NCI-H1436 (cell line): ENCODE measurements at regions not wholly inside any gene's neighbourhood (a gene's known extent, or its start where the extent isn't known, plus 50 kb on each side); places are given as distances from the start of the nearest gene placed in this dataset.

Experiments
- DNase-seq: peaks from one replicate; lab custom pipeline; 2025; lab: John Stamatoyannopoulos, UW

DNA sequence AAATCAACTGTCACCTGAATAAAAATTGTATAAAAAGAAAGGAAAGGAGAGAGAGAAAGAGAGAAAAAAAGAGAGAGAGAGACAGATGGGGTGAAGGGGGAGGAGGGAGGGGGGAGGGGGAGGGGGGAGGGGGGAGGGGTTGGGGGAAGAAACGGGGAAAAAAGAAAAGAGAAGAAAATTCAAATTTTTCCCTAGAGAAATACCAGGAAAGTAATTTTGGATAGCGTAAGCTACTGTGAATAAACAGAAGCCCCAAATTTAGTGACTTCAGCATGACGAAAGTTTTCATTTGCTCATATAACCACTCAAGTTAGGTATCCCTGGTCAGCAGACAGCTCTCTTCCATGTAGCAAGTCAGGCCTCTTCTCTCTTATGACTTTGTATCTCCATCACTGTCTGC, 289.4 kb upstream of the MYOCD start:
- no peak for DNase-seq

DNA sequence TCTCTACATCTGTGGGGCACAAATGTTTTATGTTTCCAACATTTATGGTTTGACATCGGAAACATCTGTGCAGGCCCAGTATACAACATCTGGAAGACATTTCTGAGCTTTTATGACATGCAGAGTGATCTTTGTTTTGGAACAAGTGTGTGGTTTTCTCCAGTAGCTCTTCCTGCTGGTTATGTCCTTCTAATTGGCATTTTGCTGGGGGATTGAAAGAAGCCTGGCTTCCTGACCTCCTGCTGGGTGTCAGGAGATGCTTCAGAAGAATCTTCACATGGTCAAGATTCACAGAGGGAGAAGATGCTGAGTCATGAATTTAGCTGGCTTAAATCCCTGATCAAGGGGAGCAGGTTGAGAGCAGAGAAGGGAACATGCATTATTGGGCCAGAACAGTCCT, 279.5 kb upstream of the MYOCD start:
- no peak for DNase-seq

DNA sequence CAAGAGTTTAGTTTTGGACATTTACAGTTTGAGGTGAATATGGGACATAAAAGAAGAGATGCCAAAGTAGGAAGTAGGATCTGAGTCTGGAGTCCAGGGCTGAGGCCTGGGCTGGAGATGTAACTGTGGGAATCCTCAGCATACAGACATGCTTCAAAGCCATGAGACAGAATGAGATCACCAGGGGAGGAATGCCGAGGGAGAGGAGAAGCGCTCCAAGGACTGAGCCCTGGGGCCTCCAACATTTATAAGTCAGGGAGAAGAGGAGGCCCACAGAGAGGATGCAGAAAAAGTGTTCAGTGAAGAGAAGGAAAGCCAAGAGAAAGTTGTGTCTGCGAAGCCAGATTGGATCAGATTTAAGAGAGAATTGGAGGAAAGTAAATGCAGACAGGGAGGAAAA, 277.5 kb upstream of the MYOCD start:
- no peak for DNase-seq

DNA sequence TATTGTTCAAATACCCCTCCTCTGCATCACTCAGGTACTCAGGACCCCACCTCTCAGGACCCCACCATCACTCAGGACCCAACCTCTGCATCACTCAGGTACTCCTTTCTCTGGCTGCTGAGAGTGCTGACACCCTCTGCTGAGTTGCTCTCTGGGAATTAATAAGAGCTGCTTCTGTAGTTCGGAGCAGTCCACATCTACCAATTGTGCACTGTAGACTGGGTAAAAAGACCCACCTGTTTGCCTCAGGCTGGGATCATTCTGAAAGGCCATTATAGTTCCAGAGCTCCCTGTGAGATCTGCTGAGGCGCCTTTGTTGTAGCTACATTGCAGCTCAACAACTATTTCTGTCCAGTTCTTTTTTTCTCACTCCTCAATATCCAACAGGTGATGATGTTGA, 276.3 kb upstream of the MYOCD start:
- no peak for DNase-seq

- no peak for DNase-seq
These were observed 275.1 kb upstream of the MYOCD start for GRCh38 chr17:12390631-12391030.

DNA sequence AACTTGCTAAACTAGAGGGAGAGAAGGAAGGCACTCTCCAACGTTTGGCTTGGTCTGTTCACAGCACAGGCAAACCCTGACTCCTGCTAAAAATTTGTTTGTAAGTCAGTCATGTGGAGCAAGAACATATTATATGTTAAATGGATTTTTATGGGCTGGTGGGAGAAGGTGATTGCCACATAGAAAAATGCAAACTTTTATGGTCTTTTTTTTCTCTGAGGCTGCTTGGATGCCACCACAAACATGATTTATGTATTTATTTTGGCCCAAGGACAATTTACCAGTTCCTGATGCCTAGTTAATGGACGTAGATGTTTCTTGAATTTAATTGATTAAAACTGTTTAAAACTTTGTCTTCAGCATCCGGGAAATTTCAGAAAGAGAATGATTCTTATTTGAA, 274.2 kb upstream of the MYOCD start:
- no peak for DNase-seq

GRCh38 chr17:12395733-12396354, 269.8 kb upstream of the MYOCD start:
- DNase-seq, result no peak

DNA sequence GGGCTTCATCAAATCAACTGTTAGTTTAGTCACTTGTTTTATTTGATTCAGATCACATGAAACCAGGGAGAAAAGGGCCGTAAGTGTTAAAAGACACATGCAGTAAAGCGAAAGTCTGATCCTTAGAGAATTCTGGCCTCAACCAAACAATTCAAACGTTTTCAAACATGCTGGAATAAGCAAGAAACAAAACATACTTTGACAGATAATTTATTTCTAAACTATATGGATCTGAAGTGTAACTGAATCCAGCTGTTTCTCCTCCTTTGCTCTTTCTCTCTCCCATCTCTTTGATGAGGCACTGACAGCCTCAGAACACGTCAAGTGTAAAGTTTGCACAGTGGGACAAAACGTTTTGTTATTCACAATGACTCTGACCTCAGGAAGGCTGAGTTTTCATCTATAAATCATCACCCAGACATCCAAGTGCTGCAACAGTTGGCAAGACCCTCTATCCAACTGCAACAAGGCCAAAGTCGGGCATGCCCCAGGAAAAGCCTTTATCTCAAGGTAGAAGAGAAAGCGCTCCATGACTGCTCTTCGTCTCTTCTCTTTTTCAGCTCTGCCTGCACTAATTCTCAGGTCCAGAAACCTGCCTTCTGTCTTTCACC, 267.1 kb upstream of the MYOCD start:
- no peak for DNase-seq

DNA sequence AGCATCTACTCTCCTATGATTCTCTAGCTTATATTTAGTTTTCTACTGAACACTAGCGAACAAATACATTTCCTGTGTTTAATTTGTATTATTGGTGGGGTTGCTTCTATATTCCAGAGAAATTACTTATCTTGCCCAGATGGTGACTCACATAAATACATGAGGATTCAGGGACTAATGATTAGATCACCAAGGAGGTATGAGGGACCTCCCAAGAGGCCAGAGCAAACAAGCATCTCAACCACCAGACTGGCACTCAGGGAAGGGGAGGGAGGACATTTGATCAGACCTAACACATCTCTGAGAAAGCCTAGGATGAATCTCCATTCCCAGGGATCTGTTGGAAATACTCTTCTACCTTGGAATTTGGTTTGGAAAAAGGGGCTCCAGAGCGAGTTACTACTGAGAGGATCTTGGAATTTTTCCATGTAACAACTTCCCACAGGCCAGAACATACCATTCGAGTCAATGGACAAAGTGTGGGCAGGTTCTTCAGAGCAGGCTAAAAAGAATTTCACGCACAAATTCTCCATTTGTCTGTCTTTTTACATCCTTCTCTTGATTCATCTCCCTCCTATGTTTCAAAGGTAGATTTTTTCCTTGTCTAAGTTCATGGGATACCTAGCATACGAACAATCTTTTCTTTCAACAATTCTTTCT, 262.6 kb upstream of the MYOCD start:
- DNase-seq, result no peak

- no peak for DNase-seq
These were observed 261.8 kb upstream of the MYOCD start for GRCh38 chr17:12403881-12404398.

DNA sequence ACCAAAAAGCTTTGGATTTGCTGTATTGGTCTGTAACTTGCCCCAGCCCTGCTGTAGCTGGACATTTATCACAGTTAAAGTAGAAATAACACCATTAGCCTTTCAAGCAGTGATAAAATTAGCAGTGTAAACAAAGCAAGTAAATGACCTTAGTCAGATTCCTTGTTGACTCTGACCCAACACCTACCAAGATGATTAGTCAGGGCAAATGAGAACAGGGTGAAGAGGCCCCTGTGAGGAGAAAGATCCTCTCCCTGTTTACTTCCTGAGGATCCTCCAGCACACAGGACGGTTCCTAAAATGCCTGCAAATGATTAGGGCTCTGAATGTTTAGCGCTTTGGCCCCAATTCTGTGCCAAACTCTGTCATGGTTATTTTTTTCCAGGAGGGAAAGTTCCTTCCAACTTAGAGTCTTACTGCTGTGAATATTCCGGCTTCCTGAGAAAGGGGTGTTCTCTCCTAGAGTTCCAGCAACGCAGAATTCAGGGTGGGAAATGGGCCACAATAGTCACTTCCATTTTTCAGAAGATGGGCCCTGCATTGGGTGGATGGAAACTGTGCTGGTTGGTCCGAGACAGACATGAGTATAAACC, 259.0 kb upstream of the MYOCD start:
- DNase-seq, result no peak

DNA sequence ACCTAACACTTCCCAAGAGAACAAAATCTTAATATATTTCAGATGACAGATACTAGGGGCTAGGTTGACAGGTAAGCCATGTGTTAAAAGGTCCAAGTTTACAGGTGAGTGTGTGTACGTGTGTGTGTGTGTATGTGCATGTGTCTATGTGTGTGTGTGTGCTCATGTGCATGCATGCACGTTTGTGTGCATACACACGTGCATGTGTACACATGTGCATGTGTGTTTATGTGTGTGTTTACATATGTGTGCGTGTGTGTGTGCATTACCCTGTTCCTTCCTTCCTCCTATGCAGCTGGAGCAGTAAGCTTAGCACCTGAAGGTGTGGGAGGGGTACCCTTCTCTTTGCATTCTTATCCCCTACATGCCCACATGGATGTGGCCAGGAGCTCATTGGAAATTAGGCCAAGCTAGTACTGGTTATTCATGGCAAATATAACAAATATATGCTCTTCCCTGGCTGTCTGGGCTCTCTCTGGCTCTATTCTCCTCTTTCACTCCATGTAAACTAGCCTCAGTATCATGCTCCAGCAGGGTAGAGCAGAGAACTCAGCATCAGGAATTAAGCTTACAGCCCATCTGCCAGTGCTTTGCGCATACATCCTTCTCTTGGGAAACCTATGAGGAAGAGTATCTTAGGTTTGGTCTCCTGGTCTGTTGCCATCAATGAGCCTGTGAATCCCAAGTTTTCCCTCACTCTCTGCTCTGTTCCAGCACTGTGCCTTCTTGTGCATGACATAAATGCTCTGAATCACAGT, 258.0 kb upstream of the MYOCD start:
- DNase-seq, result no peak

GRCh38 chr17:12409082-12409481, 256.6 kb upstream of the MYOCD start:
- DNase-seq, result no peak

DNA sequence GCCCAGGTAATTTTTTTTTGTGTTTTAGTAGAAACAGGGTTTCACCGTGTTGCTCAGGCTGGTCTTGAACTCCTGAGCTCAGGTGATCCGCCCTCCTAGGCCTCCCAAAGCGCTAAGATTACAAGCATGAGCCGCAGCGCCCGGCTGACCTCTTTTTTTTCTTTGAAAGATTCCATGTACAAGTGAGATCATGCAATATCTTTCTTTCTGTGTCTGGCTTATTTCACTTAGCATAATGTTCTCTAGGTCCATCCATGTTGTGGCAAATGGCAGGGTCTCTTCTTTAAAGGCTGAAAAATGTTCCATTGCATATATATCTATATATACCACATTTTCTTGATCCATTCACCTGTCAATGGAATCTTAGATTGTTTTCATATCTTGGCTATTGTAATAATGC, 255.0 kb upstream of the MYOCD start:
- no peak for DNase-seq

- no peak for DNase-seq
These were observed 250.7 kb upstream of the MYOCD start for GRCh38 chr17:12415031-12415430.

GRCh38 chr17:12421077-12421476, 244.6 kb upstream of the MYOCD start:
- DNase-seq, result no peak

DNA sequence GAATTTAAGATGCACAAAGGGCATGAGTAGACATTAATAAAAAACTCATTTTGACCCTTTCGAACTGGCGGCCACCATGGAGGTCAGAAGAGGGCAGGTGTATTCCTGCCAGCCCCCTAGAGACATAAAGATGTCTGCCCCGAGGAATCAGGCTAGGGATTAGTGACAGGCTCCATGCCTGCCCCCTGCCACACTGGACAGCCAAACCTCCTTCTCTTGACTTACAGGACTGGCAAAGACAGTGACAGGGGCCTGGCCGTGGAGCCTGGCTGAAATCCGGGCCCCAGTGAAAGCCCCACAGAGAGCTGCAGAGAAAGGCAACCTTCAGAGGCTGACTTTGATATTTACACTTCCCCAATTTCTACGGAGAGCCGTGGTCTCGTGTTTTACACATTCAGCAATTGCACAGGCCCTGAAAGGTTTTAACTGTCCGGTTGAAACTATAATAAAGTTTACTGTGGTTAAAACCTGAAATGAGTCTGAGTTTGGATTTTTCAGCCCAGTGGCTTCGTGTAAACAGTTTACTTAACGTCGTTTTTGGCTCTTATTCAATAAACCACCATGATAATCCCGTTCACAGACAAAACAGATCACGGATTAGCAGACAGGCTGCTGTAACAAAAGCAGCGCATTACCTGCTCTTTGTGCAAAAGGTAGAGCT, 243.9 kb upstream of the MYOCD start:
- no peak for DNase-seq

- no peak for DNase-seq
These were observed 243.0 kb upstream of the MYOCD start for GRCh38 chr17:12422651-12423050.

GRCh38 chr17:12423337-12423736, 242.4 kb upstream of the MYOCD start:
- no peak for DNase-seq

GRCh38 chr17:12429116-12429515, 236.6 kb upstream of the MYOCD start:
- no peak for DNase-seq

- DNase-seq, result no peak
These were observed 234.5 kb upstream of the MYOCD start for GRCh38 chr17:12431188-12431587.

GRCh38 chr17:12438212-12438611, 227.5 kb upstream of the MYOCD start:
- DNase-seq, result no peak
